GM21367 (cell line): ENCODE measurements at regions not wholly inside any gene's neighbourhood (a gene's known extent, or its start where the extent isn't known, plus 50 kb on each side); places are given as distances from the start of the nearest gene placed in this dataset.

Experiments used
- ATAC-seq: cut with Tn5 transposase; IDR thresholded peaks from one replicate; pipeline ENCODE4 v1.9.1; 2021; ENCODE audit not compliant: unreplicated experiment

DNA sequence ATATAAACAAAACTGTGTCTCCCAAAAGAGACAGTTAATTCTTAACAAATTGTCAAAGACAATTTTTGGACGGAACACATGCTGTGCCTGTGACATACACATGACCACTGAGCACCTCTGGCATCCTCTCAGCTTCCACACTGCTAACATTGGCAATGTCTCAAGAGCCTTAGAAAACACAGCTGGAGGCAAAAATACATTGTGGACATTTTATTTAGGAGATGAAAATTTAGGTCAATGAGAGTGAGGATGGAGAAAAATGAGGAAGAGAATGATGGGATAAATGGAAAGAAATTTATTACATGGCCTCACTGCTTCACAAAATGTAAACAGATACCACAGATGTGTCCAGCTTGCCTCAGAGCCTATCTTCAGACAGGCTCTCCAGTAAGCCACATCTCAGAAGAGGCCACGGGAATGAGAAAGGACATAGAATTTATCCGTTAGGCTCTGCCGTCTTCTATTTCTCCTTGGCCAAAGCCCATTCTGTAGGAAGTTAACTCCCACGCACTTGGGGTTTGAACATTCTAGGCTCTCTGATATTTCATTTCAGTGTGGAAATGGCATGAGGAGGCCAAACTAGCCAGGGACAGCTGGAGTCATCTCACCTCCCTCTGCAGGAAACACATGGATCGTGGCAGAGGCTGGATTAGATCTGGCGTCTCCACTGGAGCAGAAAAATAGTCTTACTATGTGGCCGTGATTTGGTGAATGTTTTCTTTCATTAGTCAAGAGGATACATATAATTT lies 519.4 kb upstream of the DSEL start:
- no peak for ATAC-seq

DNA sequence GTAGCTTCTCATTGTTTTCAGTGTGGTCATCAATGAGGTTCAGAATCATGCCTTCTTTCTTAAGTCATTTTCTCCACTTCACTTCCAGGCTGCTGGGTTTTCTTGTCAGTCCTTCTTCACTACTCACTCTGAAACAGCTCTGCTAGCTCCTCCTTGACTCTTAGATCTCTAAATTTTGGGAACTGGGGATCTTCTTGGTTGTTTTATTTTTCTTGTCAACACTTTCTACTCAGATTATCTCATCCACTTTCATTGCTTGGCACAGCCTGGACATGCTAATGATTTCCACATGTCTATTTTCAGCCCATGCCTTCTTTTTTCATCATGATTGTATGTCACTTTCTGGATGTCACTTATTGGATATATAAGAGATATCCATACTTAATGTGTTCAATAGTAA lies 517.8 kb upstream of the DSEL start:
- ATAC-seq, result no peak

DNA sequence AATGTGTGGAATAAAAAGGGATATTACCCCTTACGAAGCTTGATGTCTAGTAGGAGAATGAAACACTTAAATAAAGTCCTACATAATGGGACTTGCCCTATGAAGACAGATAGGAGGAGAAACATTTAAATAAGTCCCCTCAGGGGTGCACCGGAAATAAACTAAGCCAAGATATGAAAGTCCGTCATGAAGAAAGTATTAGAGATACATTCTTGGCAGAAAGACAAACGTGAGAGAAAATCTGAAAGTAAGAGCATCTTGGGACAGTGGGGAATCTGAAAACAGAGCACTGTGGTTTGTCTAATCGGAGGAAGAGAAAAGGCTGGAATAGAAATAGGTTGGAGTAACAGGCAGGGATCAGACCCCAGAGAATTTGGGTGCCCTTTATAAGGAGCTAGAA lies 516.9 kb upstream of the DSEL start:
- ATAC-seq, result no peak

- ATAC-seq, result no peak
These were observed 508.2 kb upstream of the DSEL start for GRCh38 chr18:68024716-68025115.

DNA sequence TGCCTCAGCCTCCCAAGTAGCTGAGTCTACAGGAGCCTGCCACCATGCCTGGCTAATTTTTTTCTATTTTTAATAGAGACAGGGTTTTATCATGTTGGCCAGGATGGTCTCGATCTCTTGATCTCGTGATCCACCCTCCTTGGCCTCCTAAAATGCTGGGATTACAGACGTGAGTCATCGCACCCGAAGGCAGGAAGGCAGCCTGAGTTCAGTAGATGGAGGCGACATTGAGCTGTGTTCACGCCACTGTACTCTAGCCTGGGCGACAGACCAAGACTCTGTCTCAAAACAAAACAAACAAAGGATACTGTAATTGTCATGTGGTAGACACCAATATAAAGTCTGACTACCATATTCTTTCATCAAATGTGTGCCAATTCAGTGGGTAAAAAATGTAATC lies 500.9 kb upstream of the DSEL start:
- ATAC-seq, result no peak

GRCh38 chr18:67997496-67997895 lies 481.0 kb upstream of the DSEL start:
- ATAC-seq, result no peak

GRCh38 chr18:67995769-67996168 lies 479.2 kb upstream of the DSEL start:
- no peak for ATAC-seq

DNA sequence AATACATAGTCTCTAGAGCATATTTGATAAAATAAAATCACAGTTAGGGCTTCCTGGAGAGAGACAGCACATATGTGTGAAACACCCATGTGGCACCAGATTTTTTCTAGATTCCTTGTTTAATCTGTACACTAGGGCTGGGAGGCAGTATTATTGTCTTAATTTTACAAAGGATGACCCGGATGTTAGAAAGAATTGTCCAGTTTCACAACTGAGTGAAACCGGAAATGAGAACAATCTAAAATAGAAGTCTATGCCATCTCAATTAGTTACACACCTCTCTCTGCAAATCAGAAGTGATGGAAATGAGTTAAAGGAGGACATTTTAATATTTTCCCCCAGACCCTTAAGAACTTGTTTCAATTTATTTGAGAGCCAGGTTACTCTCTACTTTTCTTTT lies 463.7 kb upstream of the DSEL start:
- no peak for ATAC-seq

- no peak for ATAC-seq
These were observed 460.6 kb upstream of the DSEL start for GRCh38 chr18:67977067-67977616.

DNA sequence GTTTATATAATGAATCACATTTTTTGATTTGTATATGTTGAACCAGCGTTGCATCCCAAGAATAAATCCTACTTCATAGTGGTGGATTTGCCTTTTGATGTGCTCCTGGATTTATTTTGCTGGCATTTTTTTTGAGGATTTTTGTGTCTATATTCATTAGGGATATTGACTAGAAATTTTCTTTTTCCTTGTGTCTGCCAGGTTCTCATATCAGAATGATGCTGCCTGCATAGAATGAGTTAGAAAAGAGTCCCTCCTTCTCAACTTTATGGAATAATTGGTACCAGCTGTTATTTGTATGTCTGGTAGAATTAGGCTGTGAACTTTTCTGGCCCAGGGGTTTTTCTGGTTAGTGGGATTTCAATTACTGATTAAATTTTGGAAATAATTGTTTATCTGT lies 457.4 kb upstream of the DSEL start:
- no peak for ATAC-seq

GRCh38 chr18:67969458-67969857 lies 452.9 kb upstream of the DSEL start:
- ATAC-seq, result no peak

- no peak for ATAC-seq
These were observed 449.7 kb upstream of the DSEL start for GRCh38 chr18:67966224-67966623.

GRCh38 chr18:67964462-67964861 lies 447.9 kb upstream of the DSEL start:
- ATAC-seq, result no peak

DNA sequence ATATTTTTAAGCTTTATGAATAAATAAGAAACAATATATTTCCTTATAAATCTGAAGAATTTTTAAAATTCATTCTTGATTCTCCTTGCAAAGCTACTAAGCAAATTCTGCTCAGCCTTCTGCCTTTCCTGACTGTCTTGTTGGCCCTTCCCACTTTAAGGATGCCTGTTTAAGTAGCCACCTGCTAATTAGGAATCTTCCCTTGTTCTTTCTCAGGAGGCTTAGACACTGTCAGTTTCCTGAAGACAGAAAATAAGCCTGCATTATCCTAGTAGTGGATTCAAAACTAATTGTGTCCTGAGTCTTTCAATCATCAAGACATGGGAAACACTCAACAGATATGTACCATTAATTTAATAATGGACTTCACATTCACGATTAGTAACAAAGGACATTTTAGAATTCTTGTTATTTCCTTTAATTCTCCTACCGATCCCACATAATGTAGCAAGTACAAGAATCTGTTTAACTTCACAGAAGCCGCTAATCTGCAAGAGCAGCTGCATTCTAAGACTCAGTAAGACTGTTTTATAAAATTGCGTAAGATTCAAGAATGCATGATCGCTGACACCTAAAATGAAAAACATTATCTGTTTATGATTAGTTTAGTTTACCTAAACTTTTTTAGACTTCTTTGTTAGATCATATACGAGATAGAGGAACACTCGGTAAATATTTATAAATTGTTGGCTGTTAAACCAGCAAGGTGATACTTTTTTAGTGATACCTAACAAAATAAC lies 445.4 kb upstream of the DSEL start:
- no peak for ATAC-seq

DNA sequence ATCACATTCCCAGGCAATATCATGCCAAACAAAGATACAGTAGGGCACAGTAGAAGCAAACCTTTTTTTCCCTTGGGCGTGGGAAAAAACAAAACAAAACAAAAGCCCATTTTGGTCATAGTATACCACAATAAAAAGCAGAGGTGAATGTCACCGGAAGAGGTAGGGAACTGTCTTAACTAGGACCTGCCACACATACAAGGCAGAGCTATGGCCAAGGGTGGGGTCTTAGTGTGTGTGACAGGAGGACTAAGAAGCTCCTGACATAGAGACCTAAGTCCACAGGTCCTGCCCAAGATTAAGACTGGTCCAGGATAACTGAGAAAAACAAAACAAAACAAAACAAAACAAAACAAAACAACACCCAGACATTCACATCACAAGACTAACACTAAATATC lies 441.2 kb upstream of the DSEL start:
- no peak for ATAC-seq

DNA sequence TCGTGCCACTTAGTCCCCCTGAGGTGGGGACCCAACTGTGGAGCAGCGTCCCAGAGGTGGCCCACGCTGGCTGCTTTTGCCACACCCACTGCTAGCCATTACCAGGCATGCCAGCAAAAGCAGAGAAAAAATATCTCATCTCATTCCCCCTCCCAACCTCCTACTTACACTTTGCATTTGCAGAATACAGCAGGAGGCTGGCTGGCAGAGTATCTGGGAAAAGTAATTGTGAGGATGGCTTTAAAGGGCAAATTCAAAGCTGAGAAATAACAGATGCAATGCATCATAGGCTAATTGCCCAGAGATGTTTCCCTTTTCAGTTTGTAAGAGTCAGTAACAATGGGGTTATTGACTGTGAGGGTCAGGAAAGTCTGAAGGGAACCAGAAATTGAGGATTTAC lies 438.1 kb upstream of the DSEL start:
- ATAC-seq, result no peak

GRCh38 chr18:67951137-67951536 lies 434.6 kb upstream of the DSEL start:
- ATAC-seq, result no peak

GRCh38 chr18:67938660-67939059 lies 422.1 kb upstream of the DSEL start:
- no peak for ATAC-seq

DNA sequence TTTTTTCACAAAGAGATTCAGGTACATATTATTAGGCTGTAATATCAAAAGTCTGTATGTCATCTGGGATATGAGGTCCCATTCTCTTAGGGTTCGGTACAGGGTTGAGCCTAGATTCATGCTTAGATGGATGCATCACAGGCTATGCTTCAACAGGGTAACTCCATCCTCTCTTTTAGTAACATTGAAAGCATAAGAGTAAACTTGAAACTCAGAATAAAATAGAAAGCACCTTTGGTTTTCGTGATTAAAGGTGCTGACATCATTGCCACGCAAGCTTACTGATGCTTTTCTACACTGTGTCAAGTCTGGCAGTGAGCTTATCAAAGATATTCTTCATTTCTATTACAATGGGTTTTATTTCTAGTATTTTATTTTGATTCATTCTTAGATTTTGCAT lies 419.1 kb upstream of the DSEL start:
- ATAC-seq, result no peak

DNA sequence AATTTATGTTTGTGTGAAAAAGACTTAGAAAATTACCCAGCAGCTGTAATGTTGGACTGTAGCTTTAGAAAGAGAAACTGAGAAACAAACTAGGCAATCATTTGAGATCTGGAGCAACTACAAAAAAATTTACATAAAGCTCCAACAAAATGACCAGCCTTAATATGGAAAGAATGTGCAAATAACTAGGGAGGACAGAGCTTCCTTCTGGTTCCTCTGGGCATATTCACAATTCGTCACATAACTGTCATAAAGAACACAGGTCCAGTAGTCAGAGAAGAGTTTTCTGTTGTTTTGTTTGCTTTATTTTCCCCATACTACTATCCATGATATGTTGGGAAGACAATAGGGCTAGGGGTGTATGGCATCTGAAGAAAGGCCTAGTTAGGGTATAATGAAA lies 416.8 kb upstream of the DSEL start:
- ATAC-seq, result no peak

- ATAC-seq, result no peak
These were observed 415.8 kb upstream of the DSEL start for GRCh38 chr18:67932271-67932670.
